IMR-90 (cell line): ENCODE measurements at regions not wholly inside any gene's neighbourhood (a gene's known extent, or its start where the extent isn't known, plus 50 kb on each side); places are given as distances from the start of the nearest gene placed in this dataset.

Source experiments
- BHLHE40 ChIP-seq: fragments of 150-350 bp; IDR thresholded peaks from 2 replicates; pipeline ENCODE4 v1.6.1; 2016; ENCODE audit warnings: mild to moderate bottlenecking, low read depth, low read length
- CHD1 ChIP-seq: IDR thresholded peaks from 2 replicates; pipeline ENCODE4 v1.6.1; 2012; ENCODE audit warnings: low read depth, low read length, improper control_type of control experiment
- CTCF ChIP-seq: conservative IDR thresholded peaks from 2 replicates; pipeline ENCODE4 v1.5.1; 2012; ENCODE audit warnings: mild to moderate bottlenecking, low read depth, low read length, improper control_type of control experiment
- ELK1 ChIP-seq: fragments of 150-350 bp; IDR thresholded peaks from 2 replicates; pipeline ENCODE4 v1.6.1; 2016; ENCODE audit warnings: low read depth, mild to moderate bottlenecking, low read length, moderate library complexity, borderline replicate concordance
- FOS ChIP-seq: fragments of 150-350 bp; IDR thresholded peaks from 2 replicates; pipeline ENCODE4 v1.6.1; 2016; ENCODE audit warnings: low read depth, low read length
- MAFK ChIP-seq: IDR thresholded peaks from 2 replicates; pipeline ENCODE4 v1.6.1; 2012; ENCODE audit warnings: low read depth, low read length, improper control_type of control experiment
- MAZ ChIP-seq: IDR thresholded peaks from 2 replicates; pipeline ENCODE4 v1.6.1; 2012; ENCODE audit warnings: low read depth, mild to moderate bottlenecking, low read length, improper control_type of control experiment, moderate library complexity, borderline replicate concordance
- MXI1 ChIP-seq: IDR thresholded peaks from 2 replicates; pipeline ENCODE4 v1.6.1; 2012; ENCODE audit warnings: low read depth, mild to moderate bottlenecking, low read length, moderate library complexity, borderline replicate concordance
- POLR2A ChIP-seq: IDR thresholded peaks from 2 replicates; pipeline ENCODE4 v1.6.1; 2012; ENCODE audit warnings: mild to moderate bottlenecking, low read depth, low read length
- RAD21 ChIP-seq: IDR thresholded peaks from 2 replicates; pipeline ENCODE4 v1.6.1; 2012; ENCODE audit warnings: low read length, improper control_type of control experiment
- RCOR1 ChIP-seq: IDR thresholded peaks from 2 replicates; pipeline ENCODE4 v1.6.1; 2012; ENCODE audit warnings: mild to moderate bottlenecking, low read length, improper control_type of control experiment; ENCODE audit not compliant: insufficient replicate concordance
- RFX5 ChIP-seq: IDR thresholded peaks from 2 replicates; pipeline ENCODE4 v1.8.0; 2012; ENCODE audit warnings: low read depth, mild to moderate bottlenecking, low read length, moderate library complexity
- SMC3 ChIP-seq: fragments of 150-350 bp; IDR thresholded peaks from 2 replicates; pipeline ENCODE4 v1.6.1; 2016; ENCODE audit warnings: low read depth, mild to moderate bottlenecking, antibody characterized with exemption, low read length, moderate library complexity
- USF2 ChIP-seq: fragments of 150-350 bp; IDR thresholded peaks from 2 replicates; pipeline ENCODE4 v1.6.1; 2017; ENCODE audit warnings: mild to moderate bottlenecking, antibody characterized with exemption, low read length, low read depth

GRCh38 chr6:14849185-14849584 is 396.7 kb upstream of the JARID2 start:
- TF ChIP-seq MXI1 (no peak), CTCF (no peak), BHLHE40 (no peak), RFX5 (no peak), ELK1 (no peak), CHD1 (no peak), RAD21 (no peak), POLR2A (no peak), FOS (no peak), SMC3 (no peak), RCOR1 (no peak), USF2 (no peak), MAZ (no peak), MAFK (no peak)
